SK-N-DZ (cell line): ENCODE measurements at regions not wholly inside any gene's neighbourhood (a gene's known extent, or its start where the extent isn't known, plus 50 kb on each side); places are given as distances from the start of the nearest gene placed in this dataset.
"Not testable (repeated sequence)": the region's sequence is repeated elsewhere in the genome, so short reads cannot be mapped to it uniquely, and the experiment has no call there.

Experiments
- DNase-seq: peaks from one replicate; pipeline ENCODE4 v3.0.0-alpha.2; 2015; ENCODE audit warnings: low spot score

DNA sequence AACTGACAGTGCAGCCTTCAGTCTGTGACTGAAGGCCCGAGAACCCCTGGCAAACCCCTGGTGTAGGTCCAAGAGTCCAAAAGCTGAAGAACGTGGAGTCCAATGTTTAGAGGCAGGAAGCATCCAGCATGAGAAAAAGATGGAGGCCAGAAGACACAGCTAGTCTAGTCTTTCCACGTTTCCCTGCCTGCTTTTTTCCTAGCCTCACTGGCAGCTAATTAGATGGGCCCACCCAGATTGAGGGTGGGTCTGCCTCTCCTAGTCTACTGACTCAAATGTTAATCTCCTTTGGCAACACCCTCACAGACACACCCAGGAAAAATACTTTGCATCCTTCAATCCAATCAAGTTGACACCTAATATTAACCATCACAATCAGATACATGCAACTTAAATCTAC, 87.8 kb downstream of the TENT5D start:
- not testable (repeated sequence) for DNase-seq

DNA sequence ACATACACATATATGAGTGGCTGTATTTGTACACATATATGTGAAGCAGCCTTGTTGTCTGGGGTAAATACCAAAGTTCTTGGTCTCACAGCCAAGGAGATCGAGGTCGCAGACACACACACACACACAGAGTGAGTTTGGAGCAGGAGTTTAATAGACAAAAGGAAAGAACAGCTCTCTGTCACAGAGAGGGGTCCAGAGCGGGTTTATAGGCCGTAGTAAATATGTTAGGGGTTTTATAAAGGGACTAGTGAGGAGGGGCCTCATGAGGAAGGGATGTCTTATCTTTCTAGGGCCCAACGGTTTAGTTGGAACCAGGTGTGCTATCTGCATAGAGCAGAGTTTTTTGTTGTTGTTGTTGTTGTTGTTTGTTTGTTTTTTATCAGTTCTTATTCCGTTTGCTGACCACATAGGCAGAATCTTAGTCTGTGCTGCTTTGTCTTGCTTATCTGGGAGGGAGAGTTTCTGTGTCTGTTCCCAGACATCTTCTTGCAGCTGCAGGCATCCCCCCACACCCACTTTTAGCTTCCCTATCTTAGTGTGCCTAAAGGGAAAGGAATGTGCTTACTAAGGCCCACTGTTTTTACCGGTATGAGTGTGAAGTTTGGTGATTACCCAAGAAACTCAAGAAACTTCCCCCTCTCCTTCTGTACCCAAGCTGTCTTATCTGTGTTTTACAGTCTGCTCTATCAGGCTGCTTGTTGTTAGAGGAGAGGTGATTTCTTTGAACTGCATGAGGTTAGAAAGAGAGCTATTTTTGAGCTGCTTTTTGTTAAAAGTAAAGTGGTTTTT, 91.9 kb downstream of the TENT5D start:
- no peak for DNase-seq

DNA sequence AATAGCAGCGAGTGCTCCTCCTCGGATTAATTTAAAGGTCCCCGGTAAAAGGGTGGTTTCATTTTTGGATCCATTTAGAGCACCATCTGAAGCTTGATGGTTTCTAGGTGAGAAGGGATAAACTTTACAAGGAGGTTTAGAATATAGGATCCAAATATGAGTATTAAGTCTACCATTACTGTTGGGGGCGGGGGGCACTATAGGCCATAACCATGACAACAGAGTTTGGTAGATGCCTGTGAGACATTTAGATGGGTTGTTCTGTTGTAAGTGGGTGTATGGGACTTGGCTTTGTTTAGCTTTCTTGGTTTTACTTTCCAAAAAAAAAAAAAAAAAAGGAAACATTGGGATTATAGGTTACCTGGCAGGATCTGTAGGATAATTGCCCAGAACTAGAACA, 92.7 kb downstream of the TENT5D start:
- no peak for DNase-seq

DNA sequence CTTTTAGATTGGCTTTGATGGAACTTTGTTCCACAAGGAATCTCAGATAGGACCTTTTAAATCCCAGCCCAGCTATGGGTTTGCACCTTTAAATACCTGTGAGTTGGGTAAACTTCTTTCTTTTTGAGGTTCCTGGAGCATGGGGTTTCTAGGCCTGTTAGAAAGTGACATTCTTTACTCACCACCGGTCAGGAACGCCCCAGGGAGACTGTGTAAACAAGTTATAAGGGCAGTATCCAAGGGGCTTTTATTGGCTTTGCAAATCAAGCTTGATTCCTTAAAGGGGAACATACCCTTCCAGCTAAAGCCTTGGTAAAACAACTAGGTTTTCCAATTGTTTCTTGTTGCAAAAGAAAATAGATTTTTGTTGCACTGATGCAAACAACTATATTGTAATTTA, 93.4 kb downstream of the TENT5D start:
- DNase-seq: no peak

DNA sequence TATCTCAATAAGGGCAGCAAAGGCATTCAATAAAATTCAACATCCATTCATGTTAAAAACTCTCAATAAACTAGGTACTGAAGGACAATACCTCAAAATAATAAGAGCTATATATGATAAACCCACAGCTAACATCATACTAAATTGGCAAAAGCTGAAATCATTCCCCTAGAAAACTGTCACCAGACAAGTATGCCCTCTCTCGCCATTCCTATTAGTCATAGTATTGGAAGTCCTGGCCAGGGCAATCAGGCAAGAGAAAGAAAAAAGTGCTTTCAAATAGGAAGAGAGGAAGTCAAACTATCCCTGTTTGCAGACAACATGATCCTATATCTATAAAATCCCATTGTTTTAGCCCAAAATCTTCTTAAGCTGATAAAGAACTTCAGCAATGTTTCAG, 116.8 kb downstream of the TENT5D start:
- DNase-seq: no peak

DNA sequence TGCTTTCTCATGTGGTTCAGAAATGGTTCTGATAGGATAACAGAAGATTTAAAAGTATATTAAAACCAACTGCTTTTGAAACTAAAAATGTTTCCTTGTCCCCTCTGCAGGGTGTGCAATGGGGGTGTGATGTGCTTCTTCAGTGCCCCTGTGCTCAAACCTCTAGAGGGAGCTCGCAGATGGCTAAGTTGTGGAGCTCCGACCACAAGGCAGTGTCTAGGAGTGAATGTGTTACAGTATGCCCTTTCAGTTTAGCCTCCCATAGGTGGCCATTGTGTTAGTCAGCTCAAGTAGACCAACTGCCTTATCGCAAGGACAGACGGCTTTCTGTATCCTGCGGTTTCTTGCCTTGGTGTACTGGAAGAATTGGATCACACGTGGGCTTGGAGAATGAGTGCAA, 130.5 kb downstream of the TENT5D start:
- DNase-seq: peak; percentile 2

DNA sequence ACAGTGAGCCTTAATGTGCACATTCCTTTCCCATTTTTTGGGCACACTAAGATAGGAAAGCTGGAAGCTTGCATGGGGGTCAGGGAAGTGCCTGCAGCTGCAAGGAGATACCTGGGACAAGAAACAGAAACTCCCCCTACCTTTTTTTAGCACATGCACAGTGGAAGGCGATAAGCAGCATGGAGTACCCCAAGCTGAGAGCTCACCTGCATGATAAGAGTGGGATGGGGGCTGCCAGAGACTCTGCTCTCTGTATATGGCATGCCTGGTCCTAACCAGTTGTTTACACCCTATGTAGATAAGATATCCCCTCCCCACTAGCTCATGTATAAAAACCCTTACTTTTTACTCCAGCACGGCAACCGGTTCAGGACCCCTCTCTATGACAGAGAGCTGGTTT, 135.9 kb downstream of the TENT5D start:
- no peak for DNase-seq

DNA sequence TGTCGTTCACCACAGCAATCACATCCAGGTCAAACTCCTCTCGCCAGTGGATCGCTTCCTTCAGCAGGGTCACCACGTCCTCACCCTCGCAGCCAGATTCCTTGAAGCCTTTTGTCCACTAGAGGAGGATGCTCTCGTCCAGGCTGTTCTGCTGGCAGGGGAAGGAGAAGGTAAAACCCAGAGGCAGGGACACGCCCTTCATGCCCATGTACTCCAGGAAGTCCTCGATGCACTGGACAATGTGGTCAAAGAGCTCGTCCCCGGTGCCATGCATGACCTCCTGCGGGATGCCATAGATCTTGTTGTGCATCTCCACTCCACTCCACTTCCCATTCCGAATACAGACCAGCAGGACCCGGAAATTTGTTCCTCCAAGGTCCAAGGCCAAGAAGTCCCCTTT, 152.4 kb downstream of the TENT5D start:
- no peak for DNase-seq

DNA sequence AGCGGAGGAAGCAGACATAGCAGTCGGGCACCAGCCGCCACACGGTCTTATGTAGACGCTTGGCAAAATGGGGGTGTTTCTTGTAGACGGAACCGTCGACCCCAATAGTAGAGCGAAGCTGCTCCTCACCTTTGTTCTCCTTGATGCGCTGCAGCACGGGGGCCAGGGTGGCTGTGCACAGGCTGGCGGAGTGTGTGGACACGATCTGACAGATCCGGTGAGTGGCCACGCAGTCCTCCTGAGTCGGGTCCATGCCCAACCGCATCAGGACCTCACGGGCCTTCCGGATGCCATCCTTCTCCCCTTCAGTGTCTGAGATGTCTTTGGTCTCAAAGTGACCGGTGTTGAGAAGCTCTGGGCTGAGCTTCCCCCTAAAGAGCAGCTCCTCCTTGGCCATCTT, 153.0 kb downstream of the TENT5D start:
- no peak for DNase-seq

DNA sequence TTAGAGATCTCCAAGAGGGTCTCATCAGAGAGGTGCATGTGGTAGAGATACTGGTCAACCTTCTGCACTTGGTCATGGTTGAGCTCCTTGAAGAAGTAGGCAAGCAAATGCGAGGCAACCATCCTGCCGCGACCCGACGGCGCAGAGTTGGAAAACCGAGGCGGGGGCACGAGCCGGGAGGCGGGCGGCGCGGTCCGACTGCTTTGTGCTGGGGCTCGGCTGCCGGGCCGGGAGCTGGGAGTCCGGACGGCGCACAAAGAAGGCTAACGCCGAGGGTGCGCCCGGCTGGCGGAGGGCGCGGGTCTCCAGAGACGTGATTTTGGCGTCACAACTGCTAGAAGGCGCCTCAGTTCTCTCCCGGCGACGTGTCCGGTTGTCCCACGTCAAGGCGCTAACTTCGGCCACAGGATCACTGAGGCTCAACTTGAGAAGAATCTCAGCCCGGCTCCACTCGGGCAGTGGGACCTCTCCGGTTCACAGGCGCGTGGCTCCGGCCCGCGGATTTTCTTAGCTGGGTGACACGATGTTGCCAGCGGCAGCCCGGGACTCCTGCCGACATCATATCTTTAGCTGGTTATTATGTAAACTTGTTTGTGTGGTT, 154.3 kb downstream of the TENT5D start:
- DNase-seq: not testable (repeated sequence)

DNA sequence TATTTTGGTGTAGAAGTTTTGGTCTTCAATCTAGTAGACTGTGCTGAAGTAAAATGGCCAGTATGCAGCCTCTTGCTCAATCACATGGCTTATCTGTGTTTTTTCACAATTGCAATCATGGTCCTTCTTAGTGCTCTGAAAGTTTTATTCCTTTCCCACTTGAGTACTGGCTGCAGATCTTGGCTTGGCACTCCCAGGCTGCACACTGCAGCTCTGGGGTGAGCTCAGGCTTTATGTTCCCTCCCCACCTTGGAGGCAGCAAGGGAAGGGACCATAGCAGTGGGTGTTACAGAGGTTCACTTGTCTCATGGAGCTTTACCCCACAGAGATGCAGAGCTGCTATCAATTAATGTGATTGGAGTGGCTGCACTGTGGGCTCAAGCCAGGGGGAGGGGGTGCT, 156.0 kb downstream of the TENT5D start:
- no peak for DNase-seq

DNA sequence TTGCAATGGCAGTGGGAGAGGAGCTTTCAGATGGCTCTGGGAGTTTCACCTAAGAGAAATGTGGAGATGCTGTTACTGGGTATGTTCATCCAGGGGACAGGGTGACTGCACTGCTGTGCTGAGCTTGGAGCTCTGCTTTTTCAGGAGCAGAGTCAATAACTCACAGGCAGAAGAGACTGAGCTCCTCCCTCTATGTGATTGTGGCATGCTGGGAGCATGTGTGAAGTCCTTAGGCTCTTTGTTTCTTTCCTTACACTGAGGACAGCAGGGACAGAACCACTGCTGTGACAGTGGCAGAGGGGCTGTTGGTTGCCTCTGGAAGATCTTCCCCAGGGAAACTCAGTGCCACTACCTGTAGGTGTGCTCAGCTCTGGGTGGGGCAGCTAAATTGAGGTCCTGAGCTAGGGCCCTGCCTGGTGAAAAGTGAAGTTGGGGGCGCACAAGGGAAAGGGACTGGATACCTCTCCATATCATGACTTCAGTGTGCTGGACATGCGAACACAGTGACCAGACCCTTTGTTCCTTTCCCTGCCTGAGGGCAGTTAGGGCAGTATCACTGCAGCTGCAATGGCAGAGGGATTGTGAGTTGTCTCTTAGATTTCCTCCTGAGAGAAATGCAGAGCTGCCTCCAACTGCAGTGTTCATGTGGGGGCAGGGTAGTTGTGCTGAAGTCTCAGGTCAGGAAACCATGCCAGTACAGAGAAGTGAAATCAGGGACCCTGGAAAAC, 156.7 kb downstream of the TENT5D start:
- DNase-seq: no peak

DNA sequence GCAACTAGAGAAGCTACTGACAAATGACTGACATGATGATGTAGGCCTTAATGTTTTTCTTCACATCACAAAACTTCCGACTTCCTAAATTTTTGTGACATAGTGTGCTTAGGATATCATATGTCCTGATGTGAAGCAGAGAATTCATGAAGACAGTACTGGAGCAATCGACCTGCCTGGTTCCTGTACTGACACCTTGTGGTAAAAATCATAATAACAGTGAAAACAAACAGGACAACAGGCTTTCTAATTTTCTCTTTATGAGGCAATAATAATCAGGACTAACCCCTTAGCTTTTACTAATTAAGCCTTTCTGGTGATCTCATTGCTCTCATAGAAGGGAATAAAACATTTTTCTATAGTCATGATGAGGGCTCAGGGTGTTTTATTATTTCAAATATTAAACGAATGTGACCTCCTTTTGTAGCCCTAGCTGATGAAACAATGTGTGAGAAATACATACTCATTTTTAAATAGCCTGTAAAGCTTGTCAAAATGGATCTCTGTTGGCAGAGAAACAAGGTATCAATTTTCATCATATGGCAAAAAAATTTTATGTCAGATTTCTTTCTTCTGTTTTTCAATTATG, 158.4 kb downstream of the TENT5D start:
- peak; percentile 8 for DNase-seq

DNA sequence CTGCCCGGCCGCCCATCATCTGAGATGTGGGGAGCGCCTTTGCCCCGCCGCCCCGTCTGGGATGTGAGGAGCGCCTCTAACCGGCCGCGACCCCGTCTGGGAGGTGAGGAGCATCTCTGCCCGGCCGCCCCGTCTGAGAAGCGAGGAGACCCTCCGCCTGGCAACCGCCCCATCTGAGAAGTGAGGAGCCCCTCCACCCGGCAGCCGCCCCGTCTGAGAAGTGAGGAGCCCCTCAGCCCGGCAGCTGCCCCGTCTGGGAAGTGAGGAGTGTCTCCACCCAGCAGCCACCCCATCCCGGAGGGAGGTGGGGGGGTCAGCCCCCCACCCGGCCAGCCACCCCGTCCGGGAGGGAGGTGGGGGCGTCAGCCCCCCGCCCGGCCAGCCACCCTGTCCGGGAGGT, 170.7 kb downstream of the TENT5D start:
- not testable (repeated sequence) for DNase-seq

DNA sequence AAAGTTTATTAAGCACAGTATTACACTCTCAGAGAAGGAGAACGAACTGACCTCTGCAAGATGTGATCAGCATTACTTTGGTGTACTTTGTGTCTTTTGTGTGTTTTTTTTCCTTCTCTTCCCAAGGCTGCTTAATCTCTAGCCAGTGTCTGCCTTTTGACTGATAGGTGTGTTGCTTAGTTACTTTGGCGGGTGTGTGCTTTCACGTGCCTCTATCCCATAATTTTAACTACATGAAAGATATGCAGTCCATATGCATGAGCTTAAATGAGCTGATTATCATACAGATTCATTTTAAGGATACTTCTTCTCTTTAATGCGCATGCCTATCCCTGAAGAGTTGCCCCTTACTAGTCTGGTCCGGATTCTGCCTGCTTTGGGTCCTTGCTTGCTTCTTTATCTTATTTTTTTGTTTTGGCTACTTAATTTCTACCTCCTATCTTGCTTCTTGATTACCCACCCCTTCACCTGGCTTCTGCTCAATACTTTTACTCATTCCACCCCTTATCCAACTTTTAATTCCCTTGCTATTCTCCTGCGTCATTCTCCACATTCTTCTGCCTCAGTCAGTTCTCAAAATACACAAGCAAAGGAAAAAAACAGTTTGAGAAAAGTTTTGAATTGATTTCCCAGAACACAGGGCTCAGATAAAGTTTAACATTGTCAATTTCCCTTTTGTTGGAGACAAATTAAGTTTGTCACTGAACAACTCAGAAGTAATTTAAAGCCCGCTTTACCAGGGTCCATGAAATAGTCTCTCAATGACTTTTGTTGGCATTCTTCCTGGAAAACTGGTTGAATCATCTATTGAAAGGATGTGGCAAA, 182.0 kb downstream of the TENT5D start:
- DNase-seq: no peak
